Ammon's horn (tissue), 1 donor: ENCODE measurements at regions not wholly inside any gene's neighbourhood (a gene's known extent, or its start where the extent isn't known, plus 50 kb on each side); places are given as distances from the start of the nearest gene placed in this dataset.
"Not testable (repeated sequence)": the region's sequence is repeated elsewhere in the genome, so short reads cannot be mapped to it uniquely, and the experiment has no call there.

ENCODE experiments used
- DNase-seq: peaks from one replicate; pipeline ENCODE4 v3.0.0-alpha.2; 2016; ENCODE audit warnings: low spot score

- DNase-seq, result no peak
Measured at GRCh38 chr2:120531863-120532600, 186.1 kb downstream of the INHBB start.

- DNase-seq, result no peak
Measured at GRCh38 chr2:120533625-120534024, 187.7 kb downstream of the INHBB start.

- no peak for DNase-seq
Measured at GRCh38 chr2:120534457-120534856, 188.5 kb downstream of the INHBB start.

- DNase-seq, result no peak
Measured at GRCh38 chr2:120535081-120535480, 189.1 kb downstream of the INHBB start.

- DNase-seq, result no peak
Measured at GRCh38 chr2:120536141-120536540, 190.2 kb downstream of the INHBB start.

- DNase-seq, result no peak
Measured at GRCh38 chr2:120538691-120539423, 192.9 kb downstream of the INHBB start.

GRCh38 chr2:120539424-120539936 lies 193.5 kb downstream of the INHBB start:
- DNase-seq, result no peak

- no peak for DNase-seq
Measured at GRCh38 chr2:120539937-120540718, 194.2 kb downstream of the INHBB start.

- no peak for DNase-seq
Measured at GRCh38 chr2:120540719-120541552, 194.7 kb upstream of the GLI2 start.

GRCh38 chr2:120541553-120541932 lies 194.1 kb upstream of the GLI2 start:
- no peak for DNase-seq

GRCh38 chr2:120541972-120542670 lies 193.5 kb upstream of the GLI2 start:
- no peak for DNase-seq

GRCh38 chr2:120542911-120543527 lies 192.6 kb upstream of the GLI2 start:
- no peak for DNase-seq

GRCh38 chr2:120543899-120544298 lies 191.8 kb upstream of the GLI2 start:
- no peak for DNase-seq

- no peak for DNase-seq
Measured at GRCh38 chr2:120544522-120544921, 191.1 kb upstream of the GLI2 start.

GRCh38 chr2:120545007-120545406 lies 190.7 kb upstream of the GLI2 start:
- not testable (repeated sequence) for DNase-seq

GRCh38 chr2:120545521-120546047 lies 190.1 kb upstream of the GLI2 start:
- DNase-seq, result no peak

GRCh38 chr2:120546048-120546864 lies 189.4 kb upstream of the GLI2 start:
- DNase-seq, result no peak

GRCh38 chr2:120546865-120547390 lies 188.7 kb upstream of the GLI2 start:
- no peak for DNase-seq

GRCh38 chr2:120547662-120548061 lies 188.0 kb upstream of the GLI2 start:
- no peak for DNase-seq
